Naive B cell (primary cell): ENCODE measurements at regions not wholly inside any gene's neighbourhood (a gene's known extent, or its start where the extent isn't known, plus 50 kb on each side); places are given as distances from the start of the nearest gene placed in this dataset.

Experiments used
- ATAC-seq, 2 donors: fragments of 150-1000 bp; cut with Tn5 transposase; 2 replicates each; pipeline ENCODE4 v1.10.0; 2021; ENCODE audit warnings: low read depth in 2 of 2, mild to moderate bottlenecking in 2 of 2, moderate library complexity in 2 of 2
- DNase-seq: peaks from one replicate; pipeline ENCODE4 v3.0.0; 2022
- H3K27ac Mint-ChIP-seq, 6 donors: one replicate each; pipeline ENCODE4 v1.8.0; 2020 to 2022; ENCODE audit warnings: mild to moderate bottlenecking in 6 of 6, mixed read lengths in 6 of 6, moderate library complexity in 5 of 6, inconsistent platforms in 2 of 6
- H3K27me3 Mint-ChIP-seq, 3 donors: one replicate each; pipeline ENCODE4 v1.8.0; 2021 to 2022; ENCODE audit warnings: mixed read lengths in 3 of 3, mild to moderate bottlenecking in 1 of 3
- H3K36me3 Mint-ChIP-seq, 2 donors: one replicate each; pipeline ENCODE4 v1.8.0; 2020 to 2022; ENCODE audit warnings: mixed read lengths in 2 of 2, inconsistent platforms in 1 of 2, mild to moderate bottlenecking in 1 of 2
- H3K4me1 Mint-ChIP-seq, 3 donors: one replicate each; pipeline ENCODE4 v1.8.0; 2020 to 2022; ENCODE audit warnings: mixed read lengths in 3 of 3, inconsistent platforms in 1 of 3, mild to moderate bottlenecking in 1 of 3, moderate library complexity in 1 of 3
- H3K4me3 Mint-ChIP-seq, 8 donors: one replicate each; pipeline ENCODE4 v1.8.0; 2020 to 2022; ENCODE audit warnings: mild to moderate bottlenecking in 8 of 8, mixed read lengths in 8 of 8, moderate library complexity in 8 of 8, inconsistent platforms in 2 of 8
- H3K9me3 Mint-ChIP-seq, 7 donors: one replicate each; pipeline ENCODE4 v1.8.0; 2020 to 2022; ENCODE audit warnings: mixed read lengths in 7 of 7, mild to moderate bottlenecking in 5 of 7, inconsistent platforms in 2 of 7, moderate library complexity in 1 of 7

- Mint-ChIP-seq H3K27ac (peak overlapping the region in 1 of 6 donors; percentile 29), H3K4me3 (no peak overlapping the region), H3K4me1 (no peaks in the 10 kb centered on the region), H3K36me3 (peaks cover 0 to 9% of the 10 kb centered on the region in 2 donors), H3K27me3 (peaks cover 33 to 55% (median 44%) of the 10 kb centered on the region in 3 donors), H3K9me3 (peaks cover 5 to 23% (median 10%) of the 10 kb centered on the region in 7 donors)
- DNase-seq (no peak), ATAC-seq (no peak)
Observed at GRCh38 chr5:159705948-159706347, 210.3 kb upstream of the ADRA1B start.

- Mint-ChIP-seq H3K9me3 (peaks cover 5 to 23% (median 10%) of the 10 kb centered on the region in 7 donors), H3K4me1 (no peaks in the 10 kb centered on the region), H3K27ac (no peak overlapping the region), H3K36me3 (peaks cover 0 to 9% of the 10 kb centered on the region in 2 donors), H3K4me3 (no peak overlapping the region), H3K27me3 (peaks cover 33 to 57% (median 48%) of the 10 kb centered on the region in 3 donors)
- DNase-seq (no peak), ATAC-seq (no peak)
Observed at GRCh38 chr5:159708090-159708489, 208.2 kb upstream of the ADRA1B start.

GRCh38 chr5:159712672-159713071 is 203.6 kb upstream of the ADRA1B start:
- Mint-ChIP-seq H3K36me3 (peaks cover 0 to 1% of the 10 kb centered on the region in 2 donors), H3K27ac (no peak overlapping the region), H3K9me3 (peaks cover under 1 to 14% (median 4%) of the 10 kb centered on the region in 7 donors), H3K4me1 (no peaks in the 10 kb centered on the region), H3K27me3 (peaks cover 37 to 55% (median 41%) of the 10 kb centered on the region in 3 donors), H3K4me3 (no peak overlapping the region)
- ATAC-seq (no peak), DNase-seq (no peak)

- Mint-ChIP-seq H3K36me3 (no peaks in the 10 kb centered on the region), H3K9me3 (peaks cover 0 to 8% (median 2%) of the 10 kb centered on the region in 7 donors), H3K27ac (no peak overlapping the region), H3K27me3 (peaks cover 37 to 56% (median 46%) of the 10 kb centered on the region in 3 donors), H3K4me1 (no peaks in the 10 kb centered on the region), H3K4me3 (no peak overlapping the region)
- ATAC-seq (no peak), DNase-seq (no peak)
Observed at GRCh38 chr5:159713254-159713653, 203.0 kb upstream of the ADRA1B start.

- ATAC-seq (no peak), DNase-seq (no peak)
- no peaks in the 10 kb centered on the region for H3K36me3 Mint-ChIP-seq
- H3K4me1 Mint-ChIP-seq = no peaks in the 10 kb centered on the region
- peaks cover 37 to 56% (median 44%) of the 10 kb centered on the region in 3 donors for H3K27me3 Mint-ChIP-seq
- H3K27ac Mint-ChIP-seq = no peak overlapping the region
- no peak overlapping the region for H3K4me3 Mint-ChIP-seq
- H3K9me3 Mint-ChIP-seq = peaks cover 0 to 5% (median 2%) of the 10 kb centered on the region in 7 donors
Observed at GRCh38 chr5:159713773-159714172, 202.5 kb upstream of the ADRA1B start.

GRCh38 chr5:159725475-159725874 is 190.8 kb upstream of the ADRA1B start:
- H3K4me1 Mint-ChIP-seq = peaks cover 8 to 19% (median 13%) of the 10 kb centered on the region in 3 donors
- DNase-seq (no peak), ATAC-seq (no peak)
- peaks cover 0 to 12% (median 9%) of the 10 kb centered on the region in 7 donors for H3K9me3 Mint-ChIP-seq
- no peak overlapping the region for H3K4me3 Mint-ChIP-seq
- peaks cover 0 to 32% (median 31%) of the 10 kb centered on the region in 3 donors for H3K27me3 Mint-ChIP-seq
- peaks cover 7 to 13% of the 10 kb centered on the region in 2 donors for H3K36me3 Mint-ChIP-seq
- no peak overlapping the region for H3K27ac Mint-ChIP-seq

GRCh38 chr5:159727167-159727566 is 189.1 kb upstream of the ADRA1B start:
- DNase-seq (no peak), ATAC-seq (no peak)
- Mint-ChIP-seq H3K27ac (no peak overlapping the region), H3K4me1 (peaks cover 13 to 32% (median 24%) of the 10 kb centered on the region in 3 donors), H3K4me3 (no peak overlapping the region), H3K27me3 (peaks cover 0 to 32% (median 31%) of the 10 kb centered on the region in 3 donors), H3K9me3 (peaks cover 0 to 12% (median 9%) of the 10 kb centered on the region in 7 donors), H3K36me3 (peaks cover 7 to 13% of the 10 kb centered on the region in 2 donors)

- ATAC-seq (no peak), DNase-seq (no peak)
- H3K27me3 Mint-ChIP-seq = peaks cover 8 to 32% (median 32%) of the 10 kb centered on the region in 3 donors
- peak overlapping the region in 5 of 8 donors; percentile 5 to 78 (median 26) for H3K4me3 Mint-ChIP-seq
- no peak overlapping the region for H3K27ac Mint-ChIP-seq
- peaks cover 28 to 48% (median 41%) of the 10 kb centered on the region in 3 donors for H3K4me1 Mint-ChIP-seq
- H3K36me3 Mint-ChIP-seq = peaks cover 7 to 13% of the 10 kb centered on the region in 2 donors
- peaks cover 0 to 12% (median 9%) of the 10 kb centered on the region in 7 donors for H3K9me3 Mint-ChIP-seq
Observed at GRCh38 chr5:159730285-159730684, 186.0 kb upstream of the ADRA1B start.

GRCh38 chr5:159732220-159732619 is 184.1 kb upstream of the ADRA1B start:
- Mint-ChIP-seq H3K36me3 (peaks cover 7 to 13% of the 10 kb centered on the region in 2 donors), H3K27ac (peak overlapping the region in 2 of 6 donors; percentile 7 to 15), H3K4me1 (peaks cover 28 to 52% (median 41%) of the 10 kb centered on the region in 3 donors), H3K4me3 (peak overlapping the region in 2 of 8 donors; percentile 20 to 26), H3K9me3 (peaks cover 0 to 12% (median 9%) of the 10 kb centered on the region in 7 donors), H3K27me3 (peaks cover 10 to 42% (median 20%) of the 10 kb centered on the region in 3 donors)
- peak; percentile 14 for DNase-seq
- peak; percentile 58 to 77 for ATAC-seq

- H3K27ac Mint-ChIP-seq = peak overlapping the region in 1 of 6 donors; percentile 57
- peaks cover 0 to 11% (median 3%) of the 10 kb centered on the region in 7 donors for H3K9me3 Mint-ChIP-seq
- peak overlapping the region in 7 of 8 donors; percentile 3 to 71 (median 34) for H3K4me3 Mint-ChIP-seq
- DNase-seq (peak; percentile 15), ATAC-seq (peak in 1 of 2 donors; percentile 59)
- H3K36me3 Mint-ChIP-seq = no peaks in the 10 kb centered on the region
- peaks cover 28 to 50% (median 41%) of the 10 kb centered on the region in 3 donors for H3K4me1 Mint-ChIP-seq
- H3K27me3 Mint-ChIP-seq = peaks cover 19 to 44% (median 27%) of the 10 kb centered on the region in 3 donors
Observed at GRCh38 chr5:159734366-159734765, 181.9 kb upstream of the ADRA1B start.

- Mint-ChIP-seq H3K27me3 (peaks cover 22 to 46% (median 27%) of the 10 kb centered on the region in 3 donors), H3K36me3 (no peaks in the 10 kb centered on the region), H3K4me1 (peaks cover 24 to 44% (median 36%) of the 10 kb centered on the region in 3 donors), H3K4me3 (peak overlapping the region in 4 of 8 donors; percentile 3 to 71 (median 59)), H3K9me3 (peaks cover 0 to 6% (median 3%) of the 10 kb centered on the region in 7 donors), H3K27ac (peak overlapping the region in 1 of 6 donors; percentile 8)
- ATAC-seq (no peak), DNase-seq (no peak)
Observed at GRCh38 chr5:159735036-159735435, 181.2 kb upstream of the ADRA1B start.

GRCh38 chr5:159735749-159736660 is 180.3 kb upstream of the ADRA1B start:
- Mint-ChIP-seq H3K36me3 (no peaks in the 10 kb centered on the region), H3K4me1 (peaks cover 18 to 34% (median 26%) of the 10 kb centered on the region in 3 donors), H3K9me3 (peaks cover 0 to 7% (median 0%) of the 10 kb centered on the region in 7 donors), H3K27ac (peak overlapping the region in 1 of 6 donors; percentile 70), H3K27me3 (peaks cover 22 to 53% (median 32%) of the 10 kb centered on the region in 3 donors), H3K4me3 (no peak overlapping the region)
- DNase-seq = no peak
- ATAC-seq = no peak

GRCh38 chr5:159736844-159737243 is 179.4 kb upstream of the ADRA1B start:
- Mint-ChIP-seq H3K27ac (no peak overlapping the region), H3K4me3 (no peak overlapping the region), H3K36me3 (no peaks in the 10 kb centered on the region), H3K27me3 (peaks cover 22 to 53% (median 32%) of the 10 kb centered on the region in 3 donors), H3K4me1 (peaks cover 18 to 31% (median 20%) of the 10 kb centered on the region in 3 donors), H3K9me3 (peaks cover 0 to 12% (median 3%) of the 10 kb centered on the region in 7 donors)
- DNase-seq = no peak
- no peak for ATAC-seq
